Stromal cell of bone marrow (primary cell): ENCODE measurements at regions not wholly inside any gene's neighbourhood (a gene's known extent, or its start where the extent isn't known, plus 50 kb on each side); places are given as distances from the start of the nearest gene placed in this dataset.
"Not testable (repeated sequence)": the region's sequence is repeated elsewhere in the genome, so short reads cannot be mapped to it uniquely, and the experiment has no call there.

Source experiments
- DNase-seq: peaks from one replicate; pipeline ENCODE4 v3.0.0-alpha.2; 2012; ENCODE audit warnings: low read depth

- no peak for DNase-seq
Observed at GRCh38 chr6:120496661-120497060, 837.6 kb downstream of the TBC1D32 start.

- DNase-seq = no peak
Observed at GRCh38 chr6:120493505-120493904, 840.8 kb downstream of the TBC1D32 start.

- no peak for DNase-seq
Observed at GRCh38 chr6:120489941-120490340, 844.3 kb downstream of the TBC1D32 start.

GRCh38 chr6:120484146-120484545, 850.1 kb downstream of the TBC1D32 start:
- DNase-seq = no peak

- DNase-seq = no peak
Observed at GRCh38 chr6:120478650-120479049, 855.6 kb downstream of the TBC1D32 start.

- DNase-seq = no peak
Observed at GRCh38 chr6:120473804-120474203, 860.5 kb downstream of the TBC1D32 start.

GRCh38 chr6:120468486-120468885, 865.8 kb downstream of the TBC1D32 start:
- no peak for DNase-seq

GRCh38 chr6:120451508-120451907, 882.8 kb downstream of the TBC1D32 start:
- DNase-seq = no peak

GRCh38 chr6:120447605-120448004, 886.7 kb downstream of the TBC1D32 start:
- no peak for DNase-seq

- DNase-seq = not testable (repeated sequence)
Observed at GRCh38 chr6:120432840-120433239, 901.4 kb downstream of the TBC1D32 start.

- no peak for DNase-seq
Observed at GRCh38 chr6:120431841-120432240, 902.4 kb downstream of the TBC1D32 start.

GRCh38 chr6:120411394-120411793, 922.9 kb downstream of the TBC1D32 start:
- DNase-seq = no peak

- DNase-seq = no peak
Observed at GRCh38 chr6:120410586-120410985, 923.7 kb downstream of the TBC1D32 start.

- DNase-seq = no peak
Observed at GRCh38 chr6:120407696-120408095, 926.6 kb downstream of the TBC1D32 start.

- no peak for DNase-seq
Observed at GRCh38 chr6:120405947-120406346, 928.3 kb downstream of the TBC1D32 start.

GRCh38 chr6:120395784-120396183, 938.5 kb downstream of the TBC1D32 start:
- no peak for DNase-seq

GRCh38 chr6:120395330-120395729, 939.0 kb downstream of the TBC1D32 start:
- DNase-seq = no peak

GRCh38 chr6:120392941-120393340, 941.3 kb downstream of the TBC1D32 start:
- DNase-seq = no peak

GRCh38 chr6:120384671-120385070, 949.6 kb downstream of the TBC1D32 start:
- DNase-seq = peak; percentile 2

- no peak for DNase-seq
Observed at GRCh38 chr6:120383681-120384080, 950.6 kb downstream of the TBC1D32 start.

GRCh38 chr6:120378582-120379220, 955.6 kb downstream of the TBC1D32 start:
- DNase-seq = peak; percentile 5

- no peak for DNase-seq
Observed at GRCh38 chr6:120373185-120373584, 961.1 kb downstream of the TBC1D32 start.

GRCh38 chr6:120363429-120363828, 970.9 kb downstream of the TBC1D32 start:
- no peak for DNase-seq

GRCh38 chr6:120358535-120358934, 975.7 kb downstream of the TBC1D32 start:
- DNase-seq = not testable (repeated sequence)
